ENCODE measurements at regions not wholly inside any gene's neighbourhood (a gene's known extent, or its start where the extent isn't known, plus 50 kb on each side); places are given as distances from the start of the nearest gene placed in this dataset.

DNA sequence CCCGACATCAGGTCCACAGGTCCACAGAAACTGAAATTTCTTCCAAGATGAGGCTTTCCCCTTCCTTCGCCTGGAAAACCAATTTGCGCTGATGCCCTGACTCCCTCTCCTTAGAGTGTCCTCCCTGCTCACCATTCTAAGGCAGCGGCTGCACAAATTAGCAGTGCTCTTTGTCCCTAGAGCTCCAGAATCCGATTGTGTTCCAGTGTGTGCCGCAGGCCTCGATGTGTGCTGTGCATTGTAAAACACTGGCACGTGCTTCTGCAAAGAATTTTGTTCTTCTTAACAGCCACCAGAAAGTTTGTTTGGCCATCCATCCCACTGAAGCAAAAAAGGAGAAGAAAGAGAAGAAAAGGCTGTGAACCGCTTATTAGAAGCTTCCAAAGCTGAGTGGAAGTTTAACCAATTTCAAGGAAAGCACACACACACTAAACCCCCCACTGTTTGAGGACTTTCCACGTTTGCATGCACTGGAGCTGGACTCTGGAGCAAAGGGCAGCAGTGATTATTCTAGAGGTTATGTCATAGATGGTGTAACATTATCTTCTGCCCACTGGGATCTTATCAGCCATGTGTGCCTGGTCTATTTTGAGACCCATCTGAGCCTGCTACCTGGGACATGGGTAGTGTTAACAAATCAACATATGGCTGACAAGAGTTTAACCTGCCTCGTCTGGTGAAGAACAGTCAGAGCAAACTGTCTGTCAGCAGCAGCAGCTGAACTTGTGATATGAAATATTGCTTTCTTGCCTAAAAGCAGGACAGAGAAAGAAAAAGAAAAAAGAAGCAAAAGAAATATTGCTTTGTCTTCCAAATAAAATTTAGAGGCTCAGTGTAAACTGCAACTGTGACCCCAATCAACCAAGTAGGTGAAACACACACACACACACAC, 64.9 kb upstream of the RREB1 start:
- no peak overlapping the region for H3K27ac Mint-ChIP-seq
- ChIA-PET CTCF (no interaction called here), POLR2A (interaction anchor here (1.3 kb wide), 1 partner anchor 10 kb away, joined by 4 read pairs; no protein-coding TSS in a partner anchor)
- DNase-seq (no peak), ATAC-seq (no peak)
- H3K9me3 Mint-ChIP-seq = no peaks in the 10 kb centered on the region
- H3K4me1 Mint-ChIP-seq (ENCODE audit: low read depth) = peaks cover 20% of the 10 kb centered on the region
- no peaks in the 10 kb centered on the region for H3K36me3 Mint-ChIP-seq (ENCODE audit: low read depth)
- TF ChIP-seq, protein P1, sequence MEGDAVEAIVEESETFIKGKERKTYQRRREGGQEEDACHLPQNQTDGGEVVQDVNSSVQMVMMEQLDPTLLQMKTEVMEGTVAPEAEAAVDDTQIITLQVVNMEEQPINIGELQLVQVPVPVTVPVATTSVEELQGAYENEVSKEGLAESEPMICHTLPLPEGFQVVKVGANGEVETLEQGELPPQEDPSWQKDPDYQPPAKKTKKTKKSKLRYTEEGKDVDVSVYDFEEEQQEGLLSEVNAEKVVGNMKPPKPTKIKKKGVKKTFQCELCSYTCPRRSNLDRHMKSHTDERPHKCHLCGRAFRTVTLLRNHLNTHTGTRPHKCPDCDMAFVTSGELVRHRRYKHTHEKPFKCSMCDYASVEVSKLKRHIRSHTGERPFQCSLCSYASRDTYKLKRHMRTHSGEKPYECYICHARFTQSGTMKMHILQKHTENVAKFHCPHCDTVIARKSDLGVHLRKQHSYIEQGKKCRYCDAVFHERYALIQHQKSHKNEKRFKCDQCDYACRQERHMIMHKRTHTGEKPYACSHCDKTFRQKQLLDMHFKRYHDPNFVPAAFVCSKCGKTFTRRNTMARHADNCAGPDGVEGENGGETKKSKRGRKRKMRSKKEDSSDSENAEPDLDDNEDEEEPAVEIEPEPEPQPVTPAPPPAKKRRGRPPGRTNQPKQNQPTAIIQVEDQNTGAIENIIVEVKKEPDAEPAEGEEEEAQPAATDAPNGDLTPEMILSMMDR (IDR thresholded peaks at IDR 0.05) = no peak
- intact Hi-C loops (cut with micrococcal nuclease) = no loop called here
- H3K27me3 Mint-ChIP-seq = no peaks in the 10 kb centered on the region
- no peak overlapping the region for H3K4me3 Mint-ChIP-seq

DNA sequence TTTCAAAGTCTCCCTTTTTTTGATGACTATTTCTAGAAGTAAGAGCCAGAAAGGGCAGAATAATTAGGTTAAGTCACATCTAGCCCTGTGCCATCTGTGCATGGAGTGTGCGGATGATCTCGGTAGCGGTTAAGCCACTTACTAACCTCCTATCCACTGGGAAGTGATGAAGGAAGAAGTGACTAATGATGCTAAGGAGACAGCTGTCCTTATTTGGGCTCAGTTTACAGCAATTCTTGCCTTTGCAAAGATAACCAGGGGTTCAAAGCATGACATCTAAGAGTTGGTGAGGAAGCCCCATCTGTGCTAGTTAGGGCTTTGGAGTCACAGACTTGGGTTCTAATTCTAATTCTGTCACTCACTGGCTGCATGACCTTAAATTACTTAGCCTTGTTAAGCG, 62.4 kb upstream of the RREB1 start:
- Mint-ChIP-seq H3K4me3 (no peak overlapping the region), H3K4me1 (ENCODE audit: low read depth) (peaks cover 25% of the 10 kb centered on the region), H3K36me3 (ENCODE audit: low read depth) (no peaks in the 10 kb centered on the region), H3K27ac (no peak overlapping the region), H3K27me3 (peaks cover under 1% of the 10 kb centered on the region), H3K9me3 (no peaks in the 10 kb centered on the region)
- intact Hi-C loops (cut with micrococcal nuclease) = no loop called here
- CTCF ChIA-PET = interaction anchor here (1.3 kb wide), 1 partner anchor 42 kb away, joined by 3 read pairs; no protein-coding TSS in a partner anchor
- TF ChIP-seq, protein P1 (IDR thresholded peaks at IDR 0.05) = no peak
- DNase-seq = no peak
- no peak for ATAC-seq
- POLR2A ChIA-PET = no interaction called here

DNA sequence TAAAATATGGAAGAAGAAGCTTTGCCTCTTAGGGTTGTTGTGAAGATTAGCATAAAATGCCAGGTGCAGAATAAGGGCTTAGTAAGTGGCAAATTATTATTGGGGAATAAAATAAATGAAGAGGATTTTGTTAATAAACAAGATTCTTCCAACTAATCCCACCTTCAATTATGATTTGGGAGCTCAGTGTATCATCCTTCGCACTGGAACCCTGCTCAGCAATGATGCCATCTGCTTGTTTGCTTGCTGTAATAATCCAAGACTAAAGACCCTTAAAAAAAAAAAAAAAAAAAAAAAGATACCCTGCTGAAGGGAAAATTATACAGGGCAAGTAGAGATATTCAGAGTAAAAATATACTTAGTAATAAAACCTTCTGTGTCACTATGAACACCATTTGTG, 62.0 kb upstream of the RREB1 start:
- H3K36me3 Mint-ChIP-seq (ENCODE audit: low read depth) = no peaks in the 10 kb centered on the region
- H3K27ac Mint-ChIP-seq = no peak overlapping the region
- H3K27me3 Mint-ChIP-seq = peaks cover 5% of the 10 kb centered on the region
- peaks cover 25% of the 10 kb centered on the region for H3K4me1 Mint-ChIP-seq (ENCODE audit: low read depth)
- TF ChIP-seq, protein P1 (IDR thresholded peaks at IDR 0.05) = no peak
- ATAC-seq = no peak
- no peak for DNase-seq
- POLR2A ChIA-PET = no interaction called here
- H3K9me3 Mint-ChIP-seq = no peaks in the 10 kb centered on the region
- intact Hi-C loops (cut with micrococcal nuclease) = no loop called here
- no peak overlapping the region for H3K4me3 Mint-ChIP-seq
- CTCF ChIA-PET = interaction anchor here (1.3 kb wide), 1 partner anchor 42 kb away, joined by 3 read pairs; no protein-coding TSS in a partner anchor

DNA sequence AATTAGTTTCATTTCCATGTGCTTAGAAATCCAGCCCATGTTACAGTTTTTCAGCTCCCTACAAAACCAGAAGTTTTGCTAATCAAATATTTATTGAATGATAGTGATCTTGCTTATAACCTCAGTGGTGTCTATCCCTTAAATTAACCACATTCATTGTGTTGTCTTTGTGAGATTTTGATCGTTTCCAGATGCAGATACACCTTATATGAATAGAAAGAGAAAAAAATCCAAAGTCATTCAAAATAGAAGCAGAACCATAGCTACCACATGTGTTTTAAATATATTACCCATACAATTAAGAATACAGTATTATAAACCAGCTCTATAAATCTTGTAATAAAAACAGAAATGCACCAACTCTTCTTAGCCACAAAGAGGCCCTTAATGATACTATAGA, 60.6 kb upstream of the RREB1 start:
- no peak overlapping the region for H3K27ac Mint-ChIP-seq
- no peaks in the 10 kb centered on the region for H3K36me3 Mint-ChIP-seq (ENCODE audit: low read depth)
- ATAC-seq = no peak
- H3K4me1 Mint-ChIP-seq (ENCODE audit: low read depth) = peaks cover 14% of the 10 kb centered on the region
- H3K4me3 Mint-ChIP-seq = no peak overlapping the region
- ChIA-PET CTCF (interaction anchor here (1.8 kb wide), 1 partner anchor 88 kb away, joined by 4 read pairs; no protein-coding TSS in a partner anchor), POLR2A (interaction anchor here (0.6 kb wide), 1 partner anchor 1214 kb away, joined by 3 read pairs; no protein-coding TSS in a partner anchor)
- DNase-seq = no peak
- intact Hi-C loops (cut with micrococcal nuclease) = no loop called here
- H3K27me3 Mint-ChIP-seq = peaks cover 5% of the 10 kb centered on the region
- TF ChIP-seq, protein P1 (IDR thresholded peaks at IDR 0.05) = no peak
- H3K9me3 Mint-ChIP-seq = no peaks in the 10 kb centered on the region

DNA sequence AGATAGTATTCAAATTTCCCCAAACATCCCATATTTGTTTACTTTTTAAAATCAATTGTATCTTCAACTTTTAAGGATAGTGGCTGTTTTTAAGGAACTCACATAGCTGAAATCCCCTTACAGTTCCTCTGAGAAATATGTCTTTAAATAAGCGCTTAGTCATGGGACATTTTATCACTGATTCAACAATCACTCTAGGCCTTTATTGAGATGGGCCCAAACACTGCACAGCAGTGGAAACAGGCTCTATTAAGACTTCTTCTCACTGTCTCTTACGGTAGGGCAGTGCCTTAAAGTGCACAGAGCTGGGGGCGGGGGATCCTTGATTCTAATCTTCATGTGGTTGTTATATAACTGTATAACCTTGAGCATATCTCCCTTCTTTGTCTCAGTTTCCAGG, 59.8 kb upstream of the RREB1 start:
- H3K9me3 Mint-ChIP-seq = no peaks in the 10 kb centered on the region
- peaks cover 14% of the 10 kb centered on the region for H3K4me1 Mint-ChIP-seq (ENCODE audit: low read depth)
- no peak overlapping the region for H3K27ac Mint-ChIP-seq
- DNase-seq (peak; percentile 28), ATAC-seq (no peak)
- POLR2A ChIA-PET = no interaction called here
- H3K36me3 Mint-ChIP-seq (ENCODE audit: low read depth) = no peaks in the 10 kb centered on the region
- H3K27me3 Mint-ChIP-seq = peaks cover 5% of the 10 kb centered on the region
- intact Hi-C loops (cut with micrococcal nuclease) = no loop called here
- TF ChIP-seq, protein P1 (IDR thresholded peaks at IDR 0.05) = no peak
- CTCF ChIA-PET = interaction anchor here (0.7 to 1.8 kb wide), 2 partner anchors 88 to 366 kb away, joined by 3 to 4 read pairs; no protein-coding TSS in a partner anchor
- H3K4me3 Mint-ChIP-seq = no peak overlapping the region

Data from activated CD8-positive, alpha-beta T cell treated with anti-CD3 and anti-CD28 coated beads for 36 hours (primary cell).